HUES48 (cell line): ENCODE measurements at regions not wholly inside any gene's neighbourhood (a gene's known extent, or its start where the extent isn't known, plus 50 kb on each side); places are given as distances from the start of the nearest gene placed in this dataset.

ENCODE experiments used
- H3K27ac ChIP-seq: one replicate; pipeline ENCODE4 v1.7.0; 2013; ENCODE audit warnings: low read depth, low read length, inconsistent platforms
- H3K27me3 ChIP-seq: 2 replicates; pipeline ENCODE4 v1.6.1; 2013; ENCODE audit warnings: mild to moderate bottlenecking, low read length; ENCODE audit not compliant: control insufficient read depth, insufficient read depth
- H3K36me3 ChIP-seq: 2 replicates; pipeline ENCODE4 v1.6.1; 2013; ENCODE audit warnings: low read length; ENCODE audit not compliant: control insufficient read depth, insufficient read depth
- H3K4me1 ChIP-seq: 2 replicates; pipeline ENCODE4 v1.6.1; 2013; ENCODE audit warnings: mild to moderate bottlenecking, low read length; ENCODE audit not compliant: control insufficient read depth, insufficient read depth
- H3K4me3 ChIP-seq: 2 replicates; pipeline ENCODE4 v1.5.1; 2013; ENCODE audit warnings: mild to moderate bottlenecking, low read depth, low read length
- H3K9ac ChIP-seq: 2 replicates; pipeline ENCODE4 v1.6.1; 2013; ENCODE audit warnings: mild to moderate bottlenecking, low read depth, low read length, moderate library complexity
- H3K9me3 ChIP-seq: 2 replicates; pipeline ENCODE4 v1.6.1; 2013; ENCODE audit warnings: low read length; ENCODE audit not compliant: control insufficient read depth, insufficient read depth

DNA sequence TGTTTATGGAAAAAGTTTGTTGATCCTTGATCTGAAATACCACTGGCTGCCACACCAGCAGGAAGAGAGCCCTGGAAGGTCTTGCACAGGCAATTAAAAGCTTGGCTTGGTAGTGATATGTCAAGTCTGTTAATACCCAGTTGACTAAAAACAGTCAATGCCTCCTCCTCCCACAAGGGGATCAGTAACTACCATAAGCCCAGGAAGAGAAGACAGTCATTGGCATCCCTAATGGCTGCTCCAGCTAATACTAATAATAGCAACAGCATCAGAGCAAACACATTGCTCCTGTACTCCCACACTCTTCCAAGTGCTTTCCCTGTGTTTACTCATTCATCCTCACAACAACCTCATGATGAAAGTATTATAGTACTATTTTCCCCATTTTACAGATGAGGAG, 528.6 kb downstream of the TAFA4 start:
- H3K9me3 ChIP-seq = no peaks in the 10 kb centered on the region
- H3K4me3 ChIP-seq = no peak overlapping the region
- no peak overlapping the region for H3K9ac ChIP-seq
- no peaks in the 10 kb centered on the region for H3K36me3 ChIP-seq
- H3K27me3 ChIP-seq = no peaks in the 10 kb centered on the region
- H3K4me1 ChIP-seq = no peaks in the 10 kb centered on the region
- H3K27ac ChIP-seq = no peak overlapping the region

DNA sequence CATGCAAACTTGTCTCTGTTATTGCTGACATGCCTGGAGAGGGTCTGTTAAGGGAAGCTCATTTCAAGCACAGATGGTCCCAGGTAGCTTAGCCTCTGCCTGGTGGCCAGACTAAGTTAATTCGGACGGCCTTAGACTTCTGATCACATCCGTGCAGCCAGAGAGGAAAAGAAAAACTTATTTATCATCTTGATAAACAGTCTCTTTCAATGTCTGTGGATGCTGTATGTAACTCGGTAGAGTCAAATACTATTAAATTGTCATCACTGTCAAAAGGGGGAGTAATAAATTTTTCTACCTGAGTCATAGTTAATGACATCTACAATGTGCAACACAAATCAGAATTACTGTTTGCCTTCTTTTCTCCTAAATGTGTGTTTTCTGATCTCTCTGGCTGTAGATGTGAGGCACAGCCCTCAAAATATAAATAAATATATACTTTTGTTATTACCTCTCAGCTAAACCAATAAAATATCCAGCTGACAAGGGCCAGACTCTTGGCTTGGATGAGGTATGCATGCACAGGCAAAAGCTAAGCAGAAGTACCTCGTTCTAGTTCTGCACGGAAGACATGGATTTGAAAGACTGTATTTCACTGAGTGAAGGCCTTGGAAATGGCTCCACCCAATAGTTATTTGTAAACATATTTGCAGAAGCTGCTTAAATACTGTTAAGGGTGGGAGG, 530.0 kb downstream of the TAFA4 start:
- Histone ChIP-seq H3K4me3 (no peak overlapping the region), H3K9me3 (no peaks in the 10 kb centered on the region), H3K9ac (no peak overlapping the region), H3K4me1 (no peaks in the 10 kb centered on the region), H3K36me3 (no peaks in the 10 kb centered on the region), H3K27me3 (no peaks in the 10 kb centered on the region), H3K27ac (no peak overlapping the region)

DNA sequence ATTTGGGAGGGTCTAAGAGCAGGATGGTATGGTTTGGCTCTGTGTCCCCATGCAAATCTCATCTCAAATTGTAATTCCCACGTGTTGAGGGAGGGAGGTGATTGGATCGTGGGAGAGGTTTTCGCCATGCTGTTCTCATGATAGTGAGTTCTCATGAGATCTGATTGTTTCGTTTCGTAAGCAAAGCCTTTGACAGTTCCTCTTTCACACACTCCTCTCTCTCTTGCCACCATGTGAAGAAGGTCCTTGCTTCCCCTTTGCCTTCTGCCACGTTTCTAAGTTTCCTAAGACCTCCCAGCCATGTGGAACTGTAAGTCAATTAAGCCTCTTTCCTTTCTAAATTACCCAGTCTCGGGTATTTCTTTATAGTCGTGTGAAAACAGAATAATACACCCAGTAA, 553.7 kb downstream of the TAFA4 start:
- H3K4me1 ChIP-seq = no peaks in the 10 kb centered on the region
- H3K27ac ChIP-seq = no peak overlapping the region
- H3K9ac ChIP-seq = no peak overlapping the region
- no peaks in the 10 kb centered on the region for H3K36me3 ChIP-seq
- no peak overlapping the region for H3K4me3 ChIP-seq
- no peaks in the 10 kb centered on the region for H3K27me3 ChIP-seq
- H3K9me3 ChIP-seq = peaks cover 14% of the 10 kb centered on the region; the same call in 1 of the 2 replicates

DNA sequence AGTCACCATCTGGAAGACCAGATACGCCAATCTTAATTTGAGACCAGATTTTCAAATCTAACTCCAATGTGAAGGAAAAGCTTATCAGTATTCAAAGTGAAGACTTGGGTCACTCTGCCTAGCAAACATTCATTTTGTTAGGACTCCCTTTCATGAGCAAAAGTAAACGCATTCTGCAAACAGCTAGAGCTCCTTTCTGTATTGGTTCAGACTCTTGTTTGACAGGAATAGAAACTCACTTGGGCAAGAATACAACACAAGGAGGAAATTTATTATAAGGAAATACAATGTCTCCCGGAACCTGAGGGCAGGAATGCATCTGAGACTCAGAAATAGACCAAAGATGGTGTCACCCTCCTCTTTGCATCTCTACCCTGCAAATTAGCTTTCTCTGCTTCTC, 558.6 kb downstream of the TAFA4 start:
- no peaks in the 10 kb centered on the region for H3K27me3 ChIP-seq
- no peak overlapping the region for H3K4me3 ChIP-seq
- no peaks in the 10 kb centered on the region for H3K36me3 ChIP-seq
- H3K4me1 ChIP-seq = no peaks in the 10 kb centered on the region
- H3K9me3 ChIP-seq = peaks cover 9% of the 10 kb centered on the region; the same call in 1 of the 2 replicates
- no peak overlapping the region for H3K9ac ChIP-seq
- no peak overlapping the region for H3K27ac ChIP-seq

DNA sequence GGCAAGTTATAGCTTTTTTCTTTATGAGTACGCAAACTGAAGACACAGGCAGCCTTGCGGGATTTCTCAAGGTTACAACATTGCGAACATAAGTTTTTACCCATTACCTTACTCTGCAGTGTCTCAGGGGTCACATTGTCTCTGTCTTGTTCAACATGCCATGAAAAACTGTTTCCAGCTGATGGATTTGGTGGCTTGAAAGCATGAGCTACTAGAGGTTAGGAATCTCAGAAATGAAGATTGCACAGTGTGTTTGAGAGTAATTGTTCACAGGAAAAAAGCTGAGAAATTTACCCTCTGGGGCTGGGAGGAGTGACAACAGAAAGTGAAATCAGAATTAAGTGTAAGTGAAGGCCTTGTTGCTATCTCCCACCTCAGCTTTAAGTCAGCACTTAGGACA, 568.6 kb downstream of the TAFA4 start:
- Histone ChIP-seq H3K27ac (no peak overlapping the region), H3K4me3 (no peak overlapping the region), H3K36me3 (no peaks in the 10 kb centered on the region), H3K9ac (no peak overlapping the region), H3K27me3 (no peaks in the 10 kb centered on the region), H3K9me3 (no peaks in the 10 kb centered on the region), H3K4me1 (no peaks in the 10 kb centered on the region)

DNA sequence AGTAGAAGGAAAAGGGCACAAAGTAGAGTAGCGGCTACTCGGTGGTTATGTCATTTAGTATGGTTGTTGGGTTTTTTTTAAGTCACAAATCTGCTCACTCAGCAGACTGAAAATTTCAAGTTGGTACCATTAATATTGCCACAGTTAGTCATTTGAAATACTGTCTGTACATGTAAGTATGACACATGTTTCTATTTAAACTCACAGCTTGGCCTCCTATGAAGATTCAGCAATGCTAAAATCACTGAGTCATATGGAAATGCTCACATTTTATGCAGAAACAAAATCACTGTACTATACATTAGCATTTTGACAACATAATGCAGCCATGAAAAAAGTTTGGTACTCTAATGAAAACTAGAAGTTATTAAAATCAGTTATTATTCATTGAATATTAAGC, 571.9 kb downstream of the TAFA4 start:
- Histone ChIP-seq H3K9me3 (no peaks in the 10 kb centered on the region), H3K9ac (no peak overlapping the region), H3K4me3 (no peak overlapping the region), H3K27me3 (no peaks in the 10 kb centered on the region), H3K4me1 (no peaks in the 10 kb centered on the region), H3K36me3 (no peaks in the 10 kb centered on the region), H3K27ac (no peak overlapping the region)

DNA sequence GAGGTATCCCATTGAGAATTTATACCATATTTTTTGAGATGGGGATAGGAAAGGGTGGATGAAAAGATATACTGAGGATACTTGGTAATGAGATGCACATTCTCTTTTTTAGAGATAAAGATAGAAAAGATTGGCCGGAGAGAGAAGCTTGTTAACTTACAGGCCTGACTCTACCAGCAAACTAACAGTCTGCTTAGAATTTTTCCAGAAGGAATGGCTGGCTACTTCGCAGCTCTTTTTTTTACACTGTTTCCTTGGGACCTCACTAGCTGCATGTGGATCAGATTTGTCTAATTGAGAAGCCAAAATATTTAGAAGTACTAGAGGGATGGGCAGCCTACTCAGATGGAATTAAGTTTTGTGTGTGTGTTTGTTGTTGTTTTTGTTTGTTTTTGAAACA, 586.6 kb downstream of the TAFA4 start:
- no peaks in the 10 kb centered on the region for H3K4me1 ChIP-seq
- H3K9me3 ChIP-seq = no peaks in the 10 kb centered on the region
- H3K27me3 ChIP-seq = no peaks in the 10 kb centered on the region
- no peak overlapping the region for H3K9ac ChIP-seq
- no peak overlapping the region for H3K27ac ChIP-seq
- no peaks in the 10 kb centered on the region for H3K36me3 ChIP-seq
- H3K4me3 ChIP-seq = no peak overlapping the region

DNA sequence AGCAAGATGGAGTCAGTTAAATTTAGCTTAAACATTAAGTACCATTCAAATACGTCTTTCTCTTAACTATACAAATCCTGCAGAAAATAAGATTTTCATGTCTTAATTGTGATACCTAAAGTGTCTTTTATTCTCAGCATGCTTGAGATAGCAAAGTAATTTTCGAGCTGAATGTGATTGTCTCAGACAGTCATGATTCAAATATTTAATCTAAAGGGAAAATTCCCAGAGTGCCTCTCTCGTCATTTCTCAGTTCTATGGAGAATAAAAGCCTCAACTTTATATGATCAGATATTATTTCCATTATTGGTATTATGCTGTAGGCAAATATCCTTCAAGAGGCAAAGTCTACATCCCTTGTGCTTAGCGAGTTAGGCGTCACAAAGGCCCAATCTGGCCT, 589.9 kb downstream of the TAFA4 start:
- no peak overlapping the region for H3K27ac ChIP-seq
- H3K9me3 ChIP-seq = no peaks in the 10 kb centered on the region
- H3K36me3 ChIP-seq = no peaks in the 10 kb centered on the region
- no peaks in the 10 kb centered on the region for H3K27me3 ChIP-seq
- no peak overlapping the region for H3K9ac ChIP-seq
- no peak overlapping the region for H3K4me3 ChIP-seq
- H3K4me1 ChIP-seq = no peaks in the 10 kb centered on the region

DNA sequence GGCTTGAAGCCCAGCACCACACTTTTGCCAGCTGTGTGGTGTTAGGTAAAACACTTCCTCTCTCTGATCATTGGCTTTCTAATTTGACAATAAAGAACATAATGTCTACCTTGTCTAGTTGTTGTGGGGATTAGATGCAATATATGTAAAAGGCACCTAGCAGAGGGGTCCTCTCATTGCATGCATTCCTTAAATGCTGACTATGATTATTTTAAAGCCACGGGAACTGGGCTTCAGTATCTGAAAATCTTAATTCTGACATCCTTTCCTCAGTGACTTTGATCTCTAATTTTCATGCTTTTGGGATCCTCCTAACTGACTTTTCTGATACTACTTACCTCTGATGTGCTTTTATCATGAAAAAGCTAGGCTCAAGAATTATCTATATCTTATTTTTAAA, 596.3 kb downstream of the TAFA4 start:
- Histone ChIP-seq H3K36me3 (no peaks in the 10 kb centered on the region), H3K27me3 (no peaks in the 10 kb centered on the region), H3K27ac (no peak overlapping the region), H3K9ac (no peak overlapping the region), H3K4me3 (no peak overlapping the region), H3K4me1 (no peaks in the 10 kb centered on the region), H3K9me3 (no peaks in the 10 kb centered on the region)

DNA sequence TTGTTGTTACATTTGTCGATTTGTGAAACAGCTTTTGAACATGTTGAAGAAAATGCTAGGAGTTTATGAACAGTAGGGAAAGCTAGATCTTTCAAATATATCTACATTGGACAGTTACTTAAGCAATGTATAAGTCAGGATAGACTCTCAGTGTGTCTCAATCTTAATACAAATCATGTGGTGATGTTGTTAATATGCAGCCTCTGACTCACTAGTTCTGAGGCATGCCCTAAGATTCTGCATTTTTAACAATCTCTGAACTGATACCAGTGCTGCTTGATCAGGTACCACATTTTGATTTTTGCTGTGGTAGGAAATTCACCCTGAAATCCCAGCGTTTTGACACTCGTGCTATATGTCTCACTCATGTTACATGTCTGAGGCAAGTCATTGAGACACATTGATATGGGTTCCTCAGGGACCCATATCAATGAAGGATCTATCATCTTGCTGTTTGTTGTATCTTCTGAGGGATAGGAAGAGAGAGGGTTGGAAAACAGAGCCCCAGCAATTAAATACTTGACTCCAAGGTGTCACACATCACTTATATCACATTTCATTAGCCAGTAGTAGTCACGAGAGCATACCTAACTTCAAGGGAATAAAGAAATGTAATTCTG, 597.9 kb downstream of the TAFA4 start:
- Histone ChIP-seq H3K9ac (no peak overlapping the region), H3K4me3 (no peak overlapping the region), H3K9me3 (no peaks in the 10 kb centered on the region), H3K4me1 (no peaks in the 10 kb centered on the region), H3K27ac (no peak overlapping the region), H3K36me3 (no peaks in the 10 kb centered on the region), H3K27me3 (no peaks in the 10 kb centered on the region)

DNA sequence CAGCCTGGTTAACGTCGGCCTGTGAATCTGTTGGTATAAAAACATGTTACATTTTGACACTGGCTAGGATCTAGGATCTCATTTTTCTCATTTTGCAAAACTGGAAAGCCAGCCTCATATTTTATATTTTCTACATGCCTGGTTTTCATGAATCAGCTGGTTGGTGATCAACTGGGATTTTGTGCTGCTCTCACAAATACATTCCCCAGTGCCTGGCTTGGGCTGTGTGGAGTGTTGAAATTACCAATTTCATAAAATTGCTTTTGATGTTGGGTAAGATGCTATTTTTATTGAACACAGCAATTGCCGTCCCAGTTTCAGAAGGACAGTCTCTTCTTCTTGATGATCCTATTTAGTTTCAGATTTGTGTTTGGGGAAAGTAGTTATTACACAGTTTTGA, 604.3 kb downstream of the TAFA4 start:
- Histone ChIP-seq H3K4me1 (no peaks in the 10 kb centered on the region), H3K4me3 (no peak overlapping the region), H3K27me3 (no peaks in the 10 kb centered on the region), H3K9ac (no peak overlapping the region), H3K27ac (no peak overlapping the region), H3K9me3 (no peaks in the 10 kb centered on the region), H3K36me3 (no peaks in the 10 kb centered on the region)
